ENCODE measurements at regions not wholly inside any gene's neighbourhood (a gene's known extent, or its start where the extent isn't known, plus 50 kb on each side); places are given as distances from the start of the nearest gene placed in this dataset.
A peak's percentile ranks its signal among the peaks of the same experiment; 100 is the strongest.

DNA sequence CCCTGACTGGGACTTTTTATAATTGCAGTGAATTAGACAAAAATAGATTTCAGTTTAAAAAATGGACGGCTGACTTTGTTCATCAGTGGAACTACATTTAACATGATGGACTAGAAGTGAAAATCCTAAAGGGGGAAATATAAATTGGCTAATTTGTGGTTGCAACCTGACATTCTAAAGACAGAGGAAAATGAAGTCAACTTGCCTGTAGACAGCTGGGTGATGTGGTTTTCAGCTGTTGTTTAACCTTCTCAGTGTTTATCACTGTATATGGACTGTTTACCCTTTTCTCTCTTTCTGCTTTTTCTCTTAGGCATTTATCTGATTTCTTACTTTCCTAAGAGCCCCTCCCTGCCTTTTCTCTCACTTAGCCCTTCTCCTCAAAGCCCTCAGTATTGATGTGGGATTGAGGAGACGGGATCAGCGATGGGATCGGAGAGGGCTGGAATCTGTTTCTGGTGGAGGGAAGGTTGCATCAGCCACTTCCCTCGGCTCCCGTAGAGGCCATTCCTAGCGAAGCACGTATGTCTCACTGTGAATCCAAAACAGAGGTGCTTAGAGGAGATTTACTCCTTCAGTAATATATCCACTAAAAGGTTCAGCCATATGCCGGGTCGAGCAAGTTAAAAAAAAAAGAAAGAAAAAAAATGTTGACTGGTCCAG, 109.0 kb upstream of the KLF6 start:
- intact Hi-C loops (cut with micrococcal nuclease) (no loop called here), in situ Hi-C loops (cut with MboI) (no loop called here)
- H3K4me1 ChIP-seq (replicated peaks in 1 of 2; ENCODE audit: control insufficient read depth in 2 of 2, insufficient read depth in 2 of 2, low read length in 2 of 2) = peaks cover 8 to 40% of the 10 kb centered on the region in 2 experiments; a peak in 4 of 5 replicates
- H3K9me3 ChIP-seq (replicated peaks; ENCODE audit: control insufficient read depth, insufficient read depth, low read depth, low read length) = no peaks in the 10 kb centered on the region
- H3K27me3 ChIP-seq (ENCODE audit: control insufficient read depth in 2 of 2, insufficient read depth in 2 of 2, low read length in 2 of 2) = no peaks in the 10 kb centered on the region
- H3K79me2 ChIP-seq (ENCODE audit: control insufficient read depth, insufficient read depth, low read length) = no peaks in the 10 kb centered on the region
- H4K20me1 ChIP-seq (replicated peaks; ENCODE audit: control insufficient read depth, insufficient read depth, low read length) = no peaks in the 10 kb centered on the region
- no TSS peak for BruUV-seq (replicated peaks)
- 71% methylated on average over 7 of the region's 10 CpGs for WGBS (ENCODE audit: insufficient coverage, low coverage, missing lambda C conversion rate)
- H3K9me1 ChIP-seq (ENCODE audit: control insufficient read depth, insufficient read depth, low read length) = no peaks in the 10 kb centered on the region
- DNase-seq (ENCODE audit: extremely low read depth in 1 of 4, low spot score in 3 of 4) = peak in 1 of 4 experiments; percentile 20
- no peak overlapping the region for H3K27ac ChIP-seq (ENCODE audit: extremely low read depth, low read depth, low read length)
- POLR2A ChIA-PET = interaction anchor here (1.1 to 1.2 kb wide), 3 partner anchors 108 to 228 kb away, joined by 3 to 5 read pairs (median 3); partner anchors contain the start of gene KLF6
- H3K4me3 ChIP-seq = no peak overlapping the region
- CTCF ChIA-PET (ENCODE audit: low intra/inter-chr PET ratio) = no interaction called here
- H2AFZ ChIP-seq (ENCODE audit: low read depth, low read length) = peak overlapping the region; percentile 87
- H3K9ac ChIP-seq (ENCODE audit: insufficient read depth in 1 of 2, low read depth in 2 of 2, low read length in 2 of 2) = peak overlapping the region in 1 of 2 experiments; percentile 77; a peak in 2 of 4 replicates
- FAIRE-seq = peak; percentile 35
- peak; percentile 34 for ATAC-seq
- no peaks in the 10 kb centered on the region for H3K36me3 ChIP-seq (ENCODE audit: control insufficient read depth, insufficient read depth, low read length)
- H3K4me2 ChIP-seq (ENCODE audit: insufficient read depth, low read length) = peak overlapping the region; percentile 46; the same call in 1 of the 2 replicates
- TF ChIP-seq, protein P1, sequence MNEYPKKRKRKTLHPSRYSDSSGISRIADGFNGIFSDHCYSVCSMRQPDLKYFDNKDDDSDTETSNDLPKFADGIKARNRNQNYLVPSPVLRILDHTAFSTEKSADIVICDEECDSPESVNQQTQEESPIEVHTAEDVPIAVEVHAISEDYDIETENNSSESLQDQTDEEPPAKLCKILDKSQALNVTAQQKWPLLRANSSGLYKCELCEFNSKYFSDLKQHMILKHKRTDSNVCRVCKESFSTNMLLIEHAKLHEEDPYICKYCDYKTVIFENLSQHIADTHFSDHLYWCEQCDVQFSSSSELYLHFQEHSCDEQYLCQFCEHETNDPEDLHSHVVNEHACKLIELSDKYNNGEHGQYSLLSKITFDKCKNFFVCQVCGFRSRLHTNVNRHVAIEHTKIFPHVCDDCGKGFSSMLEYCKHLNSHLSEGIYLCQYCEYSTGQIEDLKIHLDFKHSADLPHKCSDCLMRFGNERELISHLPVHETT (CRISPR knock-in tag; conservative IDR thresholded peaks at IDR 0.05 in 1 of 2, IDR thresholded peaks at IDR 0.05 in 1 of 2) = 0 out of 4 replicates have a peak, but pooled peaks of 1 of the 2 experiments have one; percentile 24
- TF ChIP-seq L3MBTL2 (IDR thresholded peaks at IDR 0.05) = 0 out of 2 replicates have a peak, but pooled peaks have one; percentile 27
- no peak; a peak in 1 of 4 replicates for TF ChIP-seq FOXK2 (conservative IDR thresholded peaks at IDR 0.05 in 1 of 2, IDR thresholded peaks at IDR 0.05 in 1 of 2; ENCODE audit: low read depth in 2 of 2)
- no peak; the same call in 1 of the 2 replicates for TF ChIP-seq SMARCE1 (IDR thresholded peaks at IDR 0.05)
- no peak for TF ChIP-seq ZNF253 (CRISPR knock-in tag; conservative IDR thresholded peaks at IDR 0.05)
- no peak for TF ChIP-seq SNRNP70 (optimal IDR thresholded peaks at IDR 0.05; ENCODE audit: low read depth, low read length)
- TF ChIP-seq, protein P2, sequence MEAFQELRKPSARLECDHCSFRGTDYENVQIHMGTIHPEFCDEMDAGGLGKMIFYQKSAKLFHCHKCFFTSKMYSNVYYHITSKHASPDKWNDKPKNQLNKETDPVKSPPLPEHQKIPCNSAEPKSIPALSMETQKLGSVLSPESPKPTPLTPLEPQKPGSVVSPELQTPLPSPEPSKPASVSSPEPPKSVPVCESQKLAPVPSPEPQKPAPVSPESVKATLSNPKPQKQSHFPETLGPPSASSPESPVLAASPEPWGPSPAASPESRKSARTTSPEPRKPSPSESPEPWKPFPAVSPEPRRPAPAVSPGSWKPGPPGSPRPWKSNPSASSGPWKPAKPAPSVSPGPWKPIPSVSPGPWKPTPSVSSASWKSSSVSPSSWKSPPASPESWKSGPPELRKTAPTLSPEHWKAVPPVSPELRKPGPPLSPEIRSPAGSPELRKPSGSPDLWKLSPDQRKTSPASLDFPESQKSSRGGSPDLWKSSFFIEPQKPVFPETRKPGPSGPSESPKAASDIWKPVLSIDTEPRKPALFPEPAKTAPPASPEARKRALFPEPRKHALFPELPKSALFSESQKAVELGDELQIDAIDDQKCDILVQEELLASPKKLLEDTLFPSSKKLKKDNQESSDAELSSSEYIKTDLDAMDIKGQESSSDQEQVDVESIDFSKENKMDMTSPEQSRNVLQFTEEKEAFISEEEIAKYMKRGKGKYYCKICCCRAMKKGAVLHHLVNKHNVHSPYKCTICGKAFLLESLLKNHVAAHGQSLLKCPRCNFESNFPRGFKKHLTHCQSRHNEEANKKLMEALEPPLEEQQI (IDR thresholded peaks at IDR 0.05) = no peak
- TF ChIP-seq, protein P3, sequence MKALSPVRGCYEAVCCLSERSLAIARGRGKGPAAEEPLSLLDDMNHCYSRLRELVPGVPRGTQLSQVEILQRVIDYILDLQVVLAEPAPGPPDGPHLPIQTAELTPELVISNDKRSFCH (CRISPR knock-in tag; IDR thresholded peaks at IDR 0.05) = no peak
- TF ChIP-seq, protein P3 (tag; IDR thresholded peaks at IDR 0.05) = peak; percentile 56; the same call in 1 of the 2 replicates
- TF ChIP-seq GTF2E2 (tag; IDR thresholded peaks at IDR 0.05) = peak; percentile 52; the same call in 1 of the 2 replicates
- no peak for TF ChIP-seq TEAD2 (tag; IDR thresholded peaks at IDR 0.05)

All from K562 (cell line).